NCI-H2081 (cell line): ENCODE measurements at regions not wholly inside any gene's neighbourhood (a gene's known extent, or its start where the extent isn't known, plus 50 kb on each side); places are given as distances from the start of the nearest gene placed in this dataset.

Experiments used
- DNase-seq, 2 experiments: peaks; one replicate each; lab custom pipeline; 2025; lab: John Stamatoyannopoulos, UW

- DNase-seq: no peak
Measured at GRCh38 chr16:85188822-85189672, 76.8 kb upstream of the CIBAR2 start.

DNA sequence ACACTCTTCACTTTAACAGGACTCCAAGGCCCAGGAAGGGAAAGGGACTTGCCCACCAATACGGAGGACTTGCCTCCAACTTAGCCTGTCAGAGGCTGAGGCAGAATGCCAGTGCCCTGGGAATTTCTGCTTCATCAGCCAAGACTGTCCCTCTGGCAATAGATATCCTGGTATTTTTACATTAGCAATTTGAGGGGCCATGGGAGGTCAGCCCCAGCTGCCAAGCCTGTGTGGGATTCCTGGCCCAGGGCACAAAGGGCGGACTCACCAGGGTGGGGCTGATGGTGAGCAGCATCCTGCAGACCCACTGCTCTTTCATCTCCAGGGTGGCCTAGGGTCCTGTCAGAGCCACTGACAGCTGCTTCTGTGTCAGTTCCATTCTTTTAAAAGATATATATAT, 78.3 kb upstream of the CIBAR2 start:
- DNase-seq: no peak

- DNase-seq: no peak
Measured at GRCh38 chr16:85191341-85191965, 79.2 kb upstream of the CIBAR2 start.

DNA sequence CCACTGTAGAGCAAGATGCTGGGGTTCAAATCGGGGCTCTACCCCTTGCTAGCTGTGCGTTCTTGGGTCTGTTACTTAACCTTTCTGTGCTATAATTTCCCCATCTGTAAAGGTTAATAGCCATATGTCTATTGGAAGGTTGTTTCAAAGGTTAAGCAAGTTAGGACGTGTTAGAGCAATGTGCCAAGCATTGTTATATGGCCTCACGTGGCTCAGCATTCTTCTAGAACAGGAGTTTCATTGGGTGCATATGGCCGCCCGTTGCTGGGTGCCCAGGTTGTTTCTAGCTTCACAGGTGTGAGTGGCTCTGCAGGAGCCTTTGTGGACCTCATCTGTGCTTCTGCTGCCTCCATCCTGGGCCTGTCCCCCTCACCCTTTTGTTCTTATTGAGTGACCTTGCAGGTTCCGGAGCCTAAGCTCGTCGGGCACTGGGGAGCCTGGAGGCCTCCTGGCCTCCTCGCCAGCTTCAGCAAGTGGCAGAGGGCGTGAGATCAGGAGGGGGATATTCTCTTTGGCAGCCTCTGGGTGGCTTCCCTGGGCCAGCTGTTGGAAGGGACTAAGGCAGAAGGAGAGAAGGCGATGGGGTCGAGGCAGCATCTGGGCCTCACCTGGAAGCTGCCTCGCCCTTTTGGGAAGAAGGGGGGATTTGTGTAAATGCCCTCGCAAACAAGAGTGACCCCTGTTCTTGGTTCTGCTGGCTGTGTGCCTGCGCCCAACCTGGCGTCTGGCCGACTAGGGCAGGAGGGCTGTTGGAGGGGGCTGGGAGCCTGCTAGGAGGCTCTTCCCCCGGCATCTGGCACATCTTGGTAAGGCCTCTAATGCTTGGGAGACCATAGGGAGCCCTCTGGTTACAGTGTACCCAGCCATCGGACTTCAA, 80.2 kb upstream of the CIBAR2 start:
- DNase-seq: no peak

- DNase-seq: no peak
Measured at GRCh38 chr16:85193115-85193493, 80.8 kb upstream of the CIBAR2 start.

DNA sequence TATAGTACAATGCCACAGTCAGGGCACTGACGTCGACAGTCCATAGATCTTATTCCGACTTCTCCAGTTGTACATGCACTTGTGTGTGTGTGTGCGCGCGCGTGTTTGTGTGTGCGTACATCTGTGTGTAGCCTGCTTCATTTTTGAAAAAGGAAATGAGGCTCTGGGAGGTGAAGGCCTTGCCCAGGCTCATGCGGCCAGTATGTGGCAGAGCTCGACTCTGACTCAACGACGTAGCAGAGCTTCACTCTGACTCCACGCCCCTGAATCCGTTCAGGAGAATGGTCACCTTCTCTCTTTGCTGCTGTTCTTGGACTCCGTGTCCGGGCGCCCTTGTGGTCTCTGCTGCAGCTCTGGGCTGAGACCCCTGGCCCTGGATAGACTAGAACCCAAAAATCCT, 81.6 kb upstream of the CIBAR2 start:
- DNase-seq: no peak

DNA sequence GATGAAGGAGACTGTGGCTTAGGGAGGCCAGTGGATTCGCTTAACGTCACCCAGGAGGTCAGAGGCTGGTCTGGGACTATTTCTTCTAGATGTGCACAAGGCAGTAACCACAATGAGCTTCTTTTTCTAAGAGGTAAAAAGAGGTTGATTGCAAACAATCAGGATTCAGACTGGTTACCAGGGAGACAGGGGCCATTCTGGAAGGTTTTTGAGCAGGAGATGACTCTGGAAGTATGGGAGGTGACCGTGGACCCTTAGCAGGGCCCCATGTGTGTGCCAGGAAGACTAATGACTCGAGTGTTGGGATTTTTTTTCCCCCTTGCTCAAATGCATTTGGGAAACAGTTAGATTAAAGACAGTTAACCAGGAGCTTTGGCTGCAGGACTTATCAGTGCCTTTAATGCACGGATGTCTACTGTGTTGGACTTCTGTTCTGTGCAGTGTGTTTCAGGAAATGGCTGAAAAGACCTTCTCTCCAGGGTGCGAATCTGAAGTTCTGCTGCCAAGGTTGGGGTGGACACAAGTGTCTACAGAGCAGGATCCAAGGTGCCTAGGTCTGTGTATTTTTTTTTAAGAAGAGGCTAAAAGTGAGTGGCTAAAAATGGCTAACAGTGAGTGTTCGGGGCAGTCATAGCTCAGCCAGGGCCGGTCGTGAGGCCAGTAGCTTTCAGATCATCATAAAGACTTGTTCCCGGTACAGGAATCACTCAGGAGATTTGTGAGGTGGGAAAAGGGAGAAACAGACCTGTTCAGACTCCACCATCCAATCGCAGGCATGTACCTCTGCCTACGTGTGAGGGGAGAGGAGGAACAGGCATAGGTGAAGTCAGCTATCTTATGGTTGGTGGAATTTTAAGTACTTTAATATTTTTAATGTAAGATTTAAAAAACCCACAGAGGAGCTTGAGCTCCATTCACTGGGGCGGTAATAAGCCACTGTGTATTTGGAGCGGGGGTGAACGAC, 82.3 kb upstream of the CIBAR2 start:
- no peak for DNase-seq

DNA sequence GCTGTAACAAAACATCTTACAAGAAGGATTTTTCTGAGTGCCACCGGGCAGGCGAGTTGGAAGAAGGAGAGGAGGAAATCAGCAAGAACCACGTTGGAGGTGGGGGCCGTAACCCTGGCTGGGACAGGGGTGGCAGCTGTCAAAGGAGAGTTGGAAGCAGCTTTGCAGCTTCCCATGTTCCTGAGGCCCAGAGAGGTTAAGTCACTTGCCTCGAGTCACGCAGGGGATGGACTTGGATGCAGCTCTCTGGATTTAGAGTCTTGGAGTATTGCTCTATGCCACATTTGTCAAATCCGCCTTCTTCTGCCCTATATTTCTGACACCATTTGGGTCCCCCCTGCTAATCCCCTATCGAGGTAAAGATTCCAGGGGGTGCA, 83.0 kb upstream of the CIBAR2 start:
- DNase-seq: no peak

DNA sequence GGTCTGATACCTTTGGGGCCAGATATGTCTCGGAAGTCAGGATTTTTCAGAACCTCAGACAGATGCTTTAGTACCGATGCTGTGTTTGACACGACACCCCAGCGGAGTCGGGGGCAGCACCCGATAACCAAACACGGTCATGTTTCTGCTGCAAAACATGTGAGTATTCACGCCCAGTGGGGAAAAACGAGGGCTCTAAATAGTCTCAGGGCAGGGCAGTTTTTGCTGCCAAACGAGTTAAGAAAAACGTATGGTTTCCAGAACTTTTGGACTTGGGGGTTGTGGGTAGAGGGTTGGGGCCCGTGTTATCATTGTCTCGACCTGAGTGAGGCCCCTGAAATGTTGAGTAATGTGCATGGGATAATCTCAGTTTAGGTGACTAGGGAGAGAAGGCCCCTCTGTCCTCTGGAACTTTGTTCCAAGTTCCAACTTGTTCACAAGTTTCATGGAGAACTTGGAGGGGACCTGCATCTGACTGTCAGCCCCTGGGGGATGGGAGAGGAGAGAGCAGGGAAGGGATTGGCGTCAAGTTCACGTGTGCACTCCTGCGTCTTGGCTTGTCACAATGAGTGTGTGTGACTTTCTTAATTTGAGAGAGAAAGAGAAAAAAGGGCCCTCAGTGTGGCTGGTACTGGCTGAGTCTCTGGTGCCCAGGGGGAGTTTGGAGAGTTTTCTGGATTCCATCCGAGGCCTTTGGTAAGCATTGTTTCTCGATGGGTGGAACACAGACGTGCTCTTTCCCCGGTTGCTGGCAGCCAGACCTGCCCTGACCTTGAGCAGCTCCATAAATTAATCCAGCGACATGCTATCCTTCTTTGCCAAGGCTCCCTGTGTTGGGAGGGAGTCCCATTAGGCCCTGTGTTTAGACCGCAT, 83.9 kb upstream of the CIBAR2 start:
- no peak for DNase-seq

GRCh38 chr16:85196976-85197375, 84.7 kb upstream of the CIBAR2 start:
- DNase-seq: no peak

- DNase-seq: no peak
Measured at GRCh38 chr16:85197611-85198566, 85.6 kb upstream of the CIBAR2 start.

- DNase-seq: no peak
Measured at GRCh38 chr16:85199069-85199725, 86.9 kb upstream of the CIBAR2 start.

- DNase-seq: no peak
Measured at GRCh38 chr16:85199880-85200279, 87.6 kb upstream of the CIBAR2 start.

DNA sequence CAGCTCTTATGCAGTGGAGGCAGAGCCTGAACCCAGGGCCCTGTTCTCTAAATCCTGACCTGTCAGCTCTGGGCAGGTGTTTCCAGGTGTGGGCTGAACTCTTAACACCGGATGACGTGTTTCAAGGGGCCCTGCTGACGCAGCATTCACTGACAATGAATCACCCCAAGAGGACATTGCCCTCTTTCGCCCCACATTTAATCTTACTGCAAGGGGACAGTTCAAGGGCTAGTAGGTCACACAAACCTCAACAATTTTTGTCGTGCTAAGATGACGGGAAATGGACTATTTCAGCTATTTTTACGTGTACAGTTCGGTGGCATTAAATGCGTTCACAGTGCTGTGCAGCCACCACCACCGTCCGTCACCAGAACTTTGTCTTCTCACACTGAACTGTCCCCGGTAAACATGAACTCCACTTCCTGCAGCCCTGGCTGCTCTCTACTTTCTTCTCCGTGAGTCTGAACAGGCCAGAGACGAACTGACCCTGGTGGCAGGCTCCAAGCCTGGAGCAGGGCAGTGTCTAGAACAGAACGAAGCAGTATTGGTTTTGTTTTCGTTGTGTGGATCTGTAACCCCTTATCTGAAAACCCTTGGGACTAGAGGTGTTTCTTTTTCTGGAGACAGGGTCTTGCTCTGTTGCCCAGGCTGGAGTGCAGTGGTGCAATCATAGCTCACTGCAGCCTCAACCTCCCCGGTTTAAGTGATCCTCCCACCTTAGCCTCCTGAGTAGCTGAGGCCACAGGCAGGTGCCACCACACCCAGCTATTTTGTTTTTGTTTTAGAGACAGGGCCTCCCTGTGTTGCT, 88.4 kb upstream of the CIBAR2 start:
- DNase-seq: no peak

DNA sequence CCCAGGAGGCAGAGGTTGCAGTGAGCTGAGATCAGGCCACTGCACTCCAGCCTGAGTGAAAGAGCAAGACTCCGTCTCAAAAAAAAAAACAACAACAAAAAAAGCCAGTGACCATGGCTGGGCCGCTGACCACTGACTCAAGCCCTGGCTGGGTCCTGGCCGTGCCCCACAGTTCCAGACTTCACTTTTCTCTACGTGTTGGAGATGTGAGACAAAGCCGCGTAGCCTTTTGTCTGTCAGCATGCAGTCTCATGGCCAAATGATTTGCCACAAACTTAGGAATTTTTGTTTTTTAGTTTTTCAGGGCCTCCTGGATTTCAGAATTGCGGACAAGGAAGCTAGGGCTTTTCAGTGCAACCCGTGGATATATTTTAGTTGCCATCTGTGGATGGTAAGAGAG, 89.3 kb upstream of the CIBAR2 start:
- DNase-seq: no peak

DNA sequence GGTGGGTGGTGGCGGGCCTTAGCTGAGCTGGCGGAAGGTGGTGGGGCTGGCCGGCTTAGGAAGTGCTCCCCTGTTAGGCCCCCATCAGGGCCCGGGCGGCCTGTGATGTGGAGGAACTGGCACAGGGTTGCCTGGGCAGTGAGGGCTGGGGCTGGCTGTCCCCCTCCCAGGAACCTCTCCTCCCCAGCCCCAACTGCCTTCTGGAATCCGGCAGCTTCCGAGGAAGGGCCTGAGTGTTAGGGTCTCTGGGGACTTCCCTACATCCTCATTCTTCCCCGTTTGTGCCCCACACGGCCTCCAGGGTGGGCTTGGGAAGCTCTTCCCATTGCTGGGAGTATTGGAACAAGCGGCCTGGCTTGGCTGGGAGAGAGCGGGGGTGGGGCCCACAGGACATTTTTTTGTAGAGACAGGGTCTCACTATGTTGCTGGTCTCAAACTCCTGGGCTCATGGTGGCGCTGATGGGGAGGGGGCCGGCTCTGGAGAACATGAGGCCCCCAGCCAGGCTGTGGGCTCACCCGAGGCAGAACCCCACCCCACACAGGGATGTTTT, 89.9 kb upstream of the CIBAR2 start:
- DNase-seq: no peak

GRCh38 chr16:85202631-85203461, 90.6 kb upstream of the CIBAR2 start:
- no peak for DNase-seq
